ENCODE measurements at regions not wholly inside any gene's neighbourhood (a gene's known extent, or its start where the extent isn't known, plus 50 kb on each side); places are given as distances from the start of the nearest gene placed in this dataset.

DNA sequence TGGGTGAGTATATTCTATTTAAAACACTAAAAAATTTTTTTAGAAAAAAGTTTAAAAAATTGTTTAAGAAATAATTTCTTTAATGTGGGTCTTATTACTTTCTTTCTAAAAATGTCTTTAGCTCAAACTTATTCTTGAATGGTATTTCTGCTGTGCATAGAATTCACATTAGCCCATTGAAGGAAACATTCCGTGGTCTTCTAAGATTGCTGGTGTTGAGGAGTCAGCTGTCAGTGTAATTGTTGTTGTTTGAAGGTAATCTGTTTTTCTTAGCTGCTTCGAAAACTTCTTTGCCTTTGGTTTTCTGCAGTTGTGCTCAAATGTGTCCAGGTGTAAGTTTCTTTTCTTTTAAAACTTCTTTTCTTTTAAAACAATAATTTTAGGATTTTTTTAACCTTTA is 85.4 kb upstream of the KLF12 start:
- TF ChIP-seq, protein P1, sequence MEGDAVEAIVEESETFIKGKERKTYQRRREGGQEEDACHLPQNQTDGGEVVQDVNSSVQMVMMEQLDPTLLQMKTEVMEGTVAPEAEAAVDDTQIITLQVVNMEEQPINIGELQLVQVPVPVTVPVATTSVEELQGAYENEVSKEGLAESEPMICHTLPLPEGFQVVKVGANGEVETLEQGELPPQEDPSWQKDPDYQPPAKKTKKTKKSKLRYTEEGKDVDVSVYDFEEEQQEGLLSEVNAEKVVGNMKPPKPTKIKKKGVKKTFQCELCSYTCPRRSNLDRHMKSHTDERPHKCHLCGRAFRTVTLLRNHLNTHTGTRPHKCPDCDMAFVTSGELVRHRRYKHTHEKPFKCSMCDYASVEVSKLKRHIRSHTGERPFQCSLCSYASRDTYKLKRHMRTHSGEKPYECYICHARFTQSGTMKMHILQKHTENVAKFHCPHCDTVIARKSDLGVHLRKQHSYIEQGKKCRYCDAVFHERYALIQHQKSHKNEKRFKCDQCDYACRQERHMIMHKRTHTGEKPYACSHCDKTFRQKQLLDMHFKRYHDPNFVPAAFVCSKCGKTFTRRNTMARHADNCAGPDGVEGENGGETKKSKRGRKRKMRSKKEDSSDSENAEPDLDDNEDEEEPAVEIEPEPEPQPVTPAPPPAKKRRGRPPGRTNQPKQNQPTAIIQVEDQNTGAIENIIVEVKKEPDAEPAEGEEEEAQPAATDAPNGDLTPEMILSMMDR (IDR thresholded peaks at IDR 0.05), result no peak
- no peak for TF ChIP-seq POLR2A (IDR thresholded peaks at IDR 0.05)
- no peak for TF ChIP-seq POLR2AphosphoS5 (IDR thresholded peaks at IDR 0.05)

Data from breast epithelium (tissue), 3 donors.